ENCODE measurements at regions not wholly inside any gene's neighbourhood (a gene's known extent, or its start where the extent isn't known, plus 50 kb on each side); places are given as distances from the start of the nearest gene placed in this dataset.
"Not testable (repeated sequence)": the region's sequence is repeated elsewhere in the genome, so short reads cannot be mapped to it uniquely, and the experiment has no call there.

DNA sequence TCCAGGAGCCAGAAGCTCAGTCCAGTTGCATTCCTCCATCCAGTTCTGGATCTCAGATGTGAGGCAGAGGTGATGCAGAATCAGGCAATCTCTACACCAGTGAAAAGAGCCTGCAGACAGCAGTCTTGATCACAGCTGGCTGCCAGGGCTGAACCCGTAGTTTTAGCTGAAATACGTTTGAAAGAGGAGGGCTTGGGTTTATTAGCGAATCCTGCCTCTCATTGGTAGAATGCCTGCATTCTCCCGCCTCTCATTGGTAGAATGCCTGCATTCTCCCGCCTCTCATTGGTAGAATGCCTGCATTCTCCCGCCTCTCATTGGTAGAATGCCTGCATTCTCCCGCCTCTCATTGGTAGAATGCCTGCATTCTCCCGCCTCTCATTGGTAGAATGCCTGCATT lies 359.4 kb upstream of the TPM1 start:
- TF ChIP-seq CTCF (IDR thresholded peaks at IDR 0.05); EZH2 (IDR thresholded peaks at IDR 0.05; ENCODE audit: borderline replicate concordance, insufficient read depth, low read depth, low read length, poor library complexity, severe bottlenecking): not testable (repeated sequence)

Measured in B cell (primary cell).